ENCODE measurements at regions not wholly inside any gene's neighbourhood (a gene's known extent, or its start where the extent isn't known, plus 50 kb on each side); places are given as distances from the start of the nearest gene placed in this dataset.

DNA sequence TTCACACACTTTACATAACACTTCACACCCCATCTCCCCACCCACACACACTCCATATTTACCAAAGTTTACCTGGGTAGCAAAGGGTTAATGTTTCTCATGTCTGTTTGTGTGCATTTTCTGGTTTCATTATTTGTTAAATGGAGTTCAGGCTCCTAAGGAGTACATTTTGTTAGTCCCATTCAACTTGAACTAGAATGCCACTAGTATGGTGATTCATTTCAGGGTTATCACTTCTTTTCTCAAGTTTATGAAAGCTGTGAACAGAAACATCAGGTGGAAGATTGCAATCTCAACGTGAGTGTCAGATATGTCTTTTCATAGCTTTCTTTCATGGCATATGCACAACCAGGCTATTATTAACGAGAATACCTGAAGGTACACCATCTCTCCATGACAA is 1027.5 kb downstream of the GATA3 start:
- intact Hi-C loops (cut with micrococcal nuclease; ENCODE audit: unreplicated experiment) (no loop called here), in situ Hi-C loops (cut with MboI) (no loop called here)
- H4K20me1 ChIP-seq (ENCODE audit: control insufficient read depth, insufficient read depth) = no peaks in the 10 kb centered on the region
- DNase-seq (ENCODE audit: low read depth, low spot score) (no peak), ATAC-seq (no peak), FAIRE-seq (no peak)
- H3K4me3 ChIP-seq = no peak overlapping the region
- no peaks in the 10 kb centered on the region for H3K27me3 ChIP-seq (replicated peaks in 1 of 2; ENCODE audit: control insufficient read depth in 2 of 2, insufficient read depth in 2 of 2, low read length in 1 of 2)
- SMC1A ChIA-PET (ENCODE audit: uncharacterized antibody, unreplicated experiment) = no interaction called here
- H3K9me3 ChIP-seq (replicated peaks; ENCODE audit: control insufficient read depth, insufficient read depth, low read length) = no peaks in the 10 kb centered on the region
- no peak overlapping the region for H3K27ac ChIP-seq (ENCODE audit: control insufficient read depth, insufficient read depth)
- H3K79me2 ChIP-seq (ENCODE audit: control insufficient read depth, insufficient read depth, low read length) = no peaks in the 10 kb centered on the region
- POLR2A ChIA-PET = no interaction called here
- 0% methylated on average over 2 of the region's 2 CpGs for WGBS (ENCODE audit: insufficient coverage, insufficient replicate concordance, low lambda C conversion rate, missing lambda C conversion rate)
- RAD21 ChIA-PET (ENCODE audit: unreplicated experiment) = no interaction called here
- no peaks in the 10 kb centered on the region for H3K4me1 ChIP-seq (ENCODE audit: control insufficient read depth, insufficient read depth, low read length)
- CTCF ChIA-PET = no interaction called here
- no peak overlapping the region for H3K4me2 ChIP-seq (ENCODE audit: control insufficient read depth, insufficient read depth)
- H3K36me3 ChIP-seq (ENCODE audit: control insufficient read depth in 2 of 2, insufficient read depth in 2 of 2, low read length in 1 of 2) = no peaks in the 10 kb centered on the region
- no peak overlapping the region for H2AFZ ChIP-seq (ENCODE audit: control insufficient read depth, low read depth, low read length)
- no peak for TF ChIP-seq EGR1 (IDR thresholded peaks at IDR 0.05; ENCODE audit: borderline replicate concordance in 1 of 2, low read depth in 2 of 2, low read length in 2 of 2)
- TF ChIP-seq IKZF1 (conservative IDR thresholded peaks at IDR 0.05) = no peak
- TF ChIP-seq NR2C2 (IDR thresholded peaks at IDR 0.05; ENCODE audit: borderline replicate concordance, control insufficient read depth, insufficient read length, low read depth) = no peak
- no peak for TF ChIP-seq NFXL1 (IDR thresholded peaks at IDR 0.05; ENCODE audit: borderline replicate concordance)
- no peak for TF ChIP-seq SMAD1 (IDR thresholded peaks at IDR 0.05; ENCODE audit: low read depth, partially characterized antibody)
- no peak for TF ChIP-seq PKNOX1 (IDR thresholded peaks at IDR 0.05)
- TF ChIP-seq TAF1 (IDR thresholded peaks at IDR 0.05; ENCODE audit: borderline replicate concordance, low read depth, low read length) = no peak
- TF ChIP-seq, protein P1, sequence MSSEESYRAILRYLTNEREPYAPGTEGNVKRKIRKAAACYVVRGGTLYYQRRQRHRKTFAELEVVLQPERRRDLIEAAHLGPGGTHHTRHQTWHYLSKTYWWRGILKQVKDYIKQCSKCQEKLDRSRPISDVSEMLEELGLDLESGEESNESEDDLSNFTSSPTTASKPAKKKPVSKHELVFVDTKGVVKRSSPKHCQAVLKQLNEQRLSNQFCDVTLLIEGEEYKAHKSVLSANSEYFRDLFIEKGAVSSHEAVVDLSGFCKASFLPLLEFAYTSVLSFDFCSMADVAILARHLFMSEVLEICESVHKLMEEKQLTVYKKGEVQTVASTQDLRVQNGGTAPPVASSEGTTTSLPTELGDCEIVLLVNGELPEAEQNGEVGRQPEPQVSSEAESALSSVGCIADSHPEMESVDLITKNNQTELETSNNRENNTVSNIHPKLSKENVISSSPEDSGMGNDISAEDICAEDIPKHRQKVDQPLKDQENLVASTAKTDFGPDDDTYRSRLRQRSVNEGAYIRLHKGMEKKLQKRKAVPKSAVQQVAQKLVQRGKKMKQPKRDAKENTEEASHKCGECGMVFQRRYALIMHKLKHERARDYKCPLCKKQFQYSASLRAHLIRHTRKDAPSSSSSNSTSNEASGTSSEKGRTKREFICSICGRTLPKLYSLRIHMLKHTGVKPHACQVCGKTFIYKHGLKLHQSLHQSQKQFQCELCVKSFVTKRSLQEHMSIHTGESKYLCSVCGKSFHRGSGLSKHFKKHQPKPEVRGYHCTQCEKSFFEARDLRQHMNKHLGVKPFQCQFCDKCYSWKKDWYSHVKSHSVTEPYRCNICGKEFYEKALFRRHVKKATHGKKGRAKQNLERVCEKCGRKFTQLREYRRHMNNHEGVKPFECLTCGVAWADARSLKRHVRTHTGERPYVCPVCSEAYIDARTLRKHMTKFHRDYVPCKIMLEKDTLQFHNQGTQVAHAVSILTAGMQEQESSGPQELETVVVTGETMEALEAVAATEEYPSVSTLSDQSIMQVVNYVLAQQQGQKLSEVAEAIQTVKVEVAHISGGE (CRISPR knock-in tag; IDR thresholded peaks at IDR 0.05) = no peak
- no peak for TF ChIP-seq CBX3 (IDR thresholded peaks at IDR 0.05; ENCODE audit: borderline replicate concordance, low read depth)
- TF ChIP-seq JUNB (IDR thresholded peaks at IDR 0.05) = no peak
- H3K9ac ChIP-seq (ENCODE audit: control insufficient read depth, insufficient read depth, low read length) = no peak overlapping the region
- no TSS peak for BruUV-seq (replicated peaks)
